ENCODE measurements at regions not wholly inside any gene's neighbourhood (a gene's known extent, or its start where the extent isn't known, plus 50 kb on each side); places are given as distances from the start of the nearest gene placed in this dataset.

DNA sequence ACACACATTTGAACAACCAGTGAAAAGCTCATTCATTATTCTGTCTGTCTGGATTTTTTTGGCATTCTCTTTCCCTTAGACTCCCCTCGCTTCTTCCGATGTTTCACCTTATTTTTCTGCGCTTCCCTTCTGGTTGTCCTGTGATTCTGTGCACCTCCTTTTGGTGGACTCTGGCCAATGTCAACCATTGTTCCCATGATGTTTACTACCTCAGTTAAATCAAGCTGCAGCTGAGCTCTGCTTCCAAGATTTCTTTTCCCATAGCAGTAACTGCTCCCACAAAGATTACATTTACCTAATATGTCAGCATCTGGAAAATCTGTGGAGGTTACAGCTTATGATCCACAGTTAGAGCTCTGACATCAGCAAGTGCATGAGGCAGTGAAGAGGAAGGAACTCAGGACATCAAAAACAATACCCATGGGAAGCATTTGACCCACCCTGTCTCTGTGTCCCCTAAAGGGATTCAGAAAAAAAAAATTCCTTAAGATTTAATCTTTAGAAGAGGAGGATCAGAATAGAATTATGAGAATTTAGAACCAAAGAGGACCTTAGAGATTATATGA lies 69.9 kb upstream of the ADAMTS5 start (continued):
- TF ChIP-seq, protein P1, sequence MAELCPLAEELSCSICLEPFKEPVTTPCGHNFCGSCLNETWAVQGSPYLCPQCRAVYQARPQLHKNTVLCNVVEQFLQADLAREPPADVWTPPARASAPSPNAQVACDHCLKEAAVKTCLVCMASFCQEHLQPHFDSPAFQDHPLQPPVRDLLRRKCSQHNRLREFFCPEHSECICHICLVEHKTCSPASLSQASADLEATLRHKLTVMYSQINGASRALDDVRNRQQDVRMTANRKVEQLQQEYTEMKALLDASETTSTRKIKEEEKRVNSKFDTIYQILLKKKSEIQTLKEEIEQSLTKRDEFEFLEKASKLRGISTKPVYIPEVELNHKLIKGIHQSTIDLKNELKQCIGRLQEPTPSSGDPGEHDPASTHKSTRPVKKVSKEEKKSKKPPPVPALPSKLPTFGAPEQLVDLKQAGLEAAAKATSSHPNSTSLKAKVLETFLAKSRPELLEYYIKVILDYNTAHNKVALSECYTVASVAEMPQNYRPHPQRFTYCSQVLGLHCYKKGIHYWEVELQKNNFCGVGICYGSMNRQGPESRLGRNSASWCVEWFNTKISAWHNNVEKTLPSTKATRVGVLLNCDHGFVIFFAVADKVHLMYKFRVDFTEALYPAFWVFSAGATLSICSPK (IDR thresholded peaks at IDR 0.05; ENCODE audit: borderline replicate concordance), result no peak
- no peak for TF ChIP-seq ZNF551 (CRISPR knock-in tag; IDR thresholded peaks at IDR 0.05)
- TF ChIP-seq BACH1 (tag; IDR thresholded peaks at IDR 0.05), result no peak
- no peak for TF ChIP-seq NR2F6 (CRISPR knock-in tag; IDR thresholded peaks at IDR 0.05)

DNA sequence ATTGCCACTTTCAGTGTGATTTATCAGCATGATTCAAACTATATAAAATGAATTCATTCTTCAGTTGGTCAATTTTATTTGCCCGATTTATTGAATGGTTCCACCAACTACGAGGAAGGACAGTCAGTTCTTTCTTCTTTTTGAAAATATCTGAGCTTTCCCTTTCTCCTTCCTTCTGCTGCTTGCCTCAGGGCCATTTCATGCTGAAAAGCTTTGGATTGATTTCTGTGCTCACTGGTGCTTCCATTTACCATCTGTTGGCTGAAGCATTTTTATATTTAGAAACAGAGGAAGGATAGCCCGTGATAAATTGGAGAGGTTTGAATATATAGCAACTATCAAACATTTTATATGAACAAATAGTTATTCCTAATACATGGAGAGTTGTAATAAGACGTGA lies 68.9 kb upstream of the ADAMTS5 start:
- Histone ChIP-seq H4K20me1 (replicated peaks; ENCODE audit: control insufficient read depth, insufficient read depth, low read length) (no peaks in the 10 kb centered on the region), H3K27ac (ENCODE audit: extremely low read depth, low read depth, low read length) (no peak overlapping the region), H3K79me2 (ENCODE audit: control insufficient read depth, insufficient read depth, low read length) (no peaks in the 10 kb centered on the region), H3K9me1 (ENCODE audit: control insufficient read depth, insufficient read depth, low read length) (no peaks in the 10 kb centered on the region), H3K27me3 (ENCODE audit: control insufficient read depth in 2 of 2, insufficient read depth in 2 of 2, low read length in 2 of 2) (no peaks in the 10 kb centered on the region), H3K4me1 (replicated peaks in 1 of 2; ENCODE audit: control insufficient read depth in 2 of 2, insufficient read depth in 2 of 2, low read length in 2 of 2) (no peaks in the 10 kb centered on the region), H3K36me3 (ENCODE audit: control insufficient read depth, insufficient read depth, low read length) (no peaks in the 10 kb centered on the region), H3K9ac (ENCODE audit: insufficient read depth in 1 of 2, low read depth in 2 of 2, low read length in 2 of 2) (no peak overlapping the region), H3K9me3 (replicated peaks; ENCODE audit: control insufficient read depth, insufficient read depth, low read depth, low read length) (no peaks in the 10 kb centered on the region), H3K4me2 (ENCODE audit: insufficient read depth, low read length) (no peak overlapping the region), H2AFZ (ENCODE audit: low read depth, low read length) (no peak overlapping the region), H3K4me3 (no peak overlapping the region)
- in situ Hi-C loops (cut with MboI) (no loop called here), intact Hi-C loops (cut with micrococcal nuclease) (no loop called here)
- ChIA-PET POLR2A (no interaction called here), CTCF (ENCODE audit: low intra/inter-chr PET ratio) (no interaction called here)
- WGBS (ENCODE audit: insufficient coverage, low coverage, missing lambda C conversion rate), result 0% methylated on average over 4 of the region's 4 CpGs
- no peak for ATAC-seq
- no TSS peak for BruUV-seq (replicated peaks)
- FAIRE-seq, result no peak
- no peak for DNase-seq (ENCODE audit: extremely low read depth in 1 of 4, low spot score in 3 of 4)
- no peak for TF ChIP-seq ZNF561 (CRISPR knock-in tag; conservative IDR thresholded peaks at IDR 0.05)
- TF ChIP-seq, protein P2, sequence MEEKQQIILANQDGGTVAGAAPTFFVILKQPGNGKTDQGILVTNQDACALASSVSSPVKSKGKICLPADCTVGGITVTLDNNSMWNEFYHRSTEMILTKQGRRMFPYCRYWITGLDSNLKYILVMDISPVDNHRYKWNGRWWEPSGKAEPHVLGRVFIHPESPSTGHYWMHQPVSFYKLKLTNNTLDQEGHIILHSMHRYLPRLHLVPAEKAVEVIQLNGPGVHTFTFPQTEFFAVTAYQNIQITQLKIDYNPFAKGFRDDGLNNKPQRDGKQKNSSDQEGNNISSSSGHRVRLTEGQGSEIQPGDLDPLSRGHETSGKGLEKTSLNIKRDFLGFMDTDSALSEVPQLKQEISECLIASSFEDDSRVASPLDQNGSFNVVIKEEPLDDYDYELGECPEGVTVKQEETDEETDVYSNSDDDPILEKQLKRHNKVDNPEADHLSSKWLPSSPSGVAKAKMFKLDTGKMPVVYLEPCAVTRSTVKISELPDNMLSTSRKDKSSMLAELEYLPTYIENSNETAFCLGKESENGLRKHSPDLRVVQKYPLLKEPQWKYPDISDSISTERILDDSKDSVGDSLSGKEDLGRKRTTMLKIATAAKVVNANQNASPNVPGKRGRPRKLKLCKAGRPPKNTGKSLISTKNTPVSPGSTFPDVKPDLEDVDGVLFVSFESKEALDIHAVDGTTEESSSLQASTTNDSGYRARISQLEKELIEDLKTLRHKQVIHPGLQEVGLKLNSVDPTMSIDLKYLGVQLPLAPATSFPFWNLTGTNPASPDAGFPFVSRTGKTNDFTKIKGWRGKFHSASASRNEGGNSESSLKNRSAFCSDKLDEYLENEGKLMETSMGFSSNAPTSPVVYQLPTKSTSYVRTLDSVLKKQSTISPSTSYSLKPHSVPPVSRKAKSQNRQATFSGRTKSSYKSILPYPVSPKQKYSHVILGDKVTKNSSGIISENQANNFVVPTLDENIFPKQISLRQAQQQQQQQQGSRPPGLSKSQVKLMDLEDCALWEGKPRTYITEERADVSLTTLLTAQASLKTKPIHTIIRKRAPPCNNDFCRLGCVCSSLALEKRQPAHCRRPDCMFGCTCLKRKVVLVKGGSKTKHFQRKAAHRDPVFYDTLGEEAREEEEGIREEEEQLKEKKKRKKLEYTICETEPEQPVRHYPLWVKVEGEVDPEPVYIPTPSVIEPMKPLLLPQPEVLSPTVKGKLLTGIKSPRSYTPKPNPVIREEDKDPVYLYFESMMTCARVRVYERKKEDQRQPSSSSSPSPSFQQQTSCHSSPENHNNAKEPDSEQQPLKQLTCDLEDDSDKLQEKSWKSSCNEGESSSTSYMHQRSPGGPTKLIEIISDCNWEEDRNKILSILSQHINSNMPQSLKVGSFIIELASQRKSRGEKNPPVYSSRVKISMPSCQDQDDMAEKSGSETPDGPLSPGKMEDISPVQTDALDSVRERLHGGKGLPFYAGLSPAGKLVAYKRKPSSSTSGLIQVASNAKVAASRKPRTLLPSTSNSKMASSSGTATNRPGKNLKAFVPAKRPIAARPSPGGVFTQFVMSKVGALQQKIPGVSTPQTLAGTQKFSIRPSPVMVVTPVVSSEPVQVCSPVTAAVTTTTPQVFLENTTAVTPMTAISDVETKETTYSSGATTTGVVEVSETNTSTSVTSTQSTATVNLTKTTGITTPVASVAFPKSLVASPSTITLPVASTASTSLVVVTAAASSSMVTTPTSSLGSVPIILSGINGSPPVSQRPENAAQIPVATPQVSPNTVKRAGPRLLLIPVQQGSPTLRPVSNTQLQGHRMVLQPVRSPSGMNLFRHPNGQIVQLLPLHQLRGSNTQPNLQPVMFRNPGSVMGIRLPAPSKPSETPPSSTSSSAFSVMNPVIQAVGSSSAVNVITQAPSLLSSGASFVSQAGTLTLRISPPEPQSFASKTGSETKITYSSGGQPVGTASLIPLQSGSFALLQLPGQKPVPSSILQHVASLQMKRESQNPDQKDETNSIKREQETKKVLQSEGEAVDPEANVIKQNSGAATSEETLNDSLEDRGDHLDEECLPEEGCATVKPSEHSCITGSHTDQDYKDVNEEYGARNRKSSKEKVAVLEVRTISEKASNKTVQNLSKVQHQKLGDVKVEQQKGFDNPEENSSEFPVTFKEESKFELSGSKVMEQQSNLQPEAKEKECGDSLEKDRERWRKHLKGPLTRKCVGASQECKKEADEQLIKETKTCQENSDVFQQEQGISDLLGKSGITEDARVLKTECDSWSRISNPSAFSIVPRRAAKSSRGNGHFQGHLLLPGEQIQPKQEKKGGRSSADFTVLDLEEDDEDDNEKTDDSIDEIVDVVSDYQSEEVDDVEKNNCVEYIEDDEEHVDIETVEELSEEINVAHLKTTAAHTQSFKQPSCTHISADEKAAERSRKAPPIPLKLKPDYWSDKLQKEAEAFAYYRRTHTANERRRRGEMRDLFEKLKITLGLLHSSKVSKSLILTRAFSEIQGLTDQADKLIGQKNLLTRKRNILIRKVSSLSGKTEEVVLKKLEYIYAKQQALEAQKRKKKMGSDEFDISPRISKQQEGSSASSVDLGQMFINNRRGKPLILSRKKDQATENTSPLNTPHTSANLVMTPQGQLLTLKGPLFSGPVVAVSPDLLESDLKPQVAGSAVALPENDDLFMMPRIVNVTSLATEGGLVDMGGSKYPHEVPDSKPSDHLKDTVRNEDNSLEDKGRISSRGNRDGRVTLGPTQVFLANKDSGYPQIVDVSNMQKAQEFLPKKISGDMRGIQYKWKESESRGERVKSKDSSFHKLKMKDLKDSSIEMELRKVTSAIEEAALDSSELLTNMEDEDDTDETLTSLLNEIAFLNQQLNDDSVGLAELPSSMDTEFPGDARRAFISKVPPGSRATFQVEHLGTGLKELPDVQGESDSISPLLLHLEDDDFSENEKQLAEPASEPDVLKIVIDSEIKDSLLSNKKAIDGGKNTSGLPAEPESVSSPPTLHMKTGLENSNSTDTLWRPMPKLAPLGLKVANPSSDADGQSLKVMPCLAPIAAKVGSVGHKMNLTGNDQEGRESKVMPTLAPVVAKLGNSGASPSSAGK (IDR thresholded peaks at IDR 0.05), result no peak
- no peak for TF ChIP-seq MTA1 (IDR thresholded peaks at IDR 0.05; ENCODE audit: borderline replicate concordance)
